GM10266 (cell line): ENCODE measurements at regions not wholly inside any gene's neighbourhood (a gene's known extent, or its start where the extent isn't known, plus 50 kb on each side); places are given as distances from the start of the nearest gene placed in this dataset.

Experiments used
- DNase-seq: peaks from one replicate; pipeline ENCODE4 v3.0.0; 2012; ENCODE audit errors: extremely low spot score
- CTCF ChIP-seq: IDR thresholded peaks from 2 replicates; pipeline ENCODE4 v1.5.1; 2012; ENCODE audit warnings: mild to moderate bottlenecking, low read depth; ENCODE audit not compliant: control insufficient read depth, insufficient read depth; ENCODE audit errors: missing control alignments

GRCh38 chr15:53009093-53009492, 219.0 kb upstream of the ONECUT1 start:
- DNase-seq, result no peak
- no peak for TF ChIP-seq CTCF

GRCh38 chr15:53000409-53000808, 210.3 kb upstream of the ONECUT1 start:
- TF ChIP-seq CTCF, result no peak
- no peak for DNase-seq

- no peak for DNase-seq
- TF ChIP-seq CTCF, result no peak
Observed at GRCh38 chr15:52997123-52997522, 207.0 kb upstream of the ONECUT1 start.

GRCh38 chr15:52994290-52994689, 204.2 kb upstream of the ONECUT1 start:
- no peak for TF ChIP-seq CTCF

GRCh38 chr15:52984507-52984906, 194.4 kb upstream of the ONECUT1 start:
- no peak for TF ChIP-seq CTCF
- no peak for DNase-seq

More at GRCh38 chr15:52994290-52994689, 204.2 kb upstream of the ONECUT1 start:
- no peak for DNase-seq

- DNase-seq, result no peak
- no peak for TF ChIP-seq CTCF
Observed at GRCh38 chr15:52980446-52980845, 190.3 kb upstream of the ONECUT1 start.

- no peak for DNase-seq
- TF ChIP-seq CTCF, result no peak
Observed at GRCh38 chr15:52976516-52977075, 186.5 kb upstream of the ONECUT1 start.
